SU-DHL-6 (cell line): ENCODE measurements at regions not wholly inside any gene's neighbourhood (a gene's known extent, or its start where the extent isn't known, plus 50 kb on each side); places are given as distances from the start of the nearest gene placed in this dataset.

Experiments
- CTCF ChIP-seq: fragments of 200-600 bp; sonication (generic); IDR thresholded peaks from one replicate; pipeline ENCODE4 v1.5.1; 2017; ENCODE audit warnings: antibody characterized with exemption, mild to moderate bottlenecking, low read length, moderate library complexity; ENCODE audit not compliant: insufficient read depth, poor library complexity, severe bottlenecking
- EZH2phosphoT487 ChIP-seq: fragments of 200-600 bp; sonication (generic), shearing (Covaris generic); conservative IDR thresholded peaks from 2 replicates; pipeline ENCODE4 v1.6.1; 2018; ENCODE audit warnings: mild to moderate bottlenecking, antibody characterized with exemption, low read length, moderate library complexity, mixed read lengths

- TF ChIP-seq CTCF (no peak), EZH2phosphoT487 (no peak)
These were observed 1602.1 kb upstream of the TMEFF2 start for GRCh38 chr2:193796847-193797246.
